NT2/D1 (cell line): ENCODE measurements at regions not wholly inside any gene's neighbourhood (a gene's known extent, or its start where the extent isn't known, plus 50 kb on each side); places are given as distances from the start of the nearest gene placed in this dataset.
"Not testable (repeated sequence)": the region's sequence is repeated elsewhere in the genome, so short reads cannot be mapped to it uniquely, and the experiment has no call there.

Experiments
- DNase-seq: peaks from one replicate; pipeline ENCODE4 v3.0.0-alpha.2; 2011; ENCODE audit warnings: low read depth, low spot score
- H3K27me3 ChIP-seq: 2 replicates; pipeline ENCODE4 v1.6.0; 2011; ENCODE audit warnings: mild to moderate bottlenecking; ENCODE audit not compliant: insufficient read length, insufficient read depth
- H3K36me3 ChIP-seq: 2 replicates; pipeline ENCODE4 v1.6.1; 2011; ENCODE audit warnings: mild to moderate bottlenecking, low read length, mixed read lengths; ENCODE audit not compliant: insufficient read depth, insufficient read length
- H3K4me1 ChIP-seq: 2 replicates; pipeline ENCODE4 v1.5.1; 2011; ENCODE audit not compliant: insufficient read depth, insufficient read length
- H3K4me3 ChIP-seq: 2 replicates; pipeline ENCODE4 v1.5.1; 2011; ENCODE audit warnings: low read depth; ENCODE audit not compliant: insufficient read length
- H3K9ac ChIP-seq: 2 replicates; pipeline ENCODE4 v1.6.0; 2011; ENCODE audit warnings: low read depth; ENCODE audit not compliant: insufficient read length
- H3K9me3 ChIP-seq: 2 replicates; pipeline ENCODE4 v1.5.1; 2011; ENCODE audit warnings: mild to moderate bottlenecking, low read length; ENCODE audit not compliant: insufficient read depth
- SUZ12 ChIP-seq: IDR thresholded peaks from 2 replicates; pipeline ENCODE4 v1.6.1; 2011; ENCODE audit not compliant: insufficient read length, insufficient read depth; ENCODE audit errors: extremely low read depth
- YY1 ChIP-seq: IDR thresholded peaks from 2 replicates; pipeline ENCODE4 v1.6.1; 2011; ENCODE audit not compliant: insufficient read length, insufficient read depth
- ZNF274 ChIP-seq: IDR thresholded peaks from 2 replicates; pipeline ENCODE4 v1.6.1; 2011; ENCODE audit warnings: mild to moderate bottlenecking, low read depth, low read length

GRCh38 chr9:26520141-26520540 is 372.5 kb downstream of the CAAP1 start:
- H3K4me1 ChIP-seq = no peaks in the 10 kb centered on the region
- H3K27me3 ChIP-seq = no peaks in the 10 kb centered on the region
- TF ChIP-seq YY1 (no peak), ZNF274 (no peak), SUZ12 (no peak)
- DNase-seq = no peak
- H3K9ac ChIP-seq = no peak overlapping the region
- H3K36me3 ChIP-seq = no peaks in the 10 kb centered on the region
- H3K9me3 ChIP-seq = no peaks in the 10 kb centered on the region
- no peak overlapping the region for H3K4me3 ChIP-seq

DNA sequence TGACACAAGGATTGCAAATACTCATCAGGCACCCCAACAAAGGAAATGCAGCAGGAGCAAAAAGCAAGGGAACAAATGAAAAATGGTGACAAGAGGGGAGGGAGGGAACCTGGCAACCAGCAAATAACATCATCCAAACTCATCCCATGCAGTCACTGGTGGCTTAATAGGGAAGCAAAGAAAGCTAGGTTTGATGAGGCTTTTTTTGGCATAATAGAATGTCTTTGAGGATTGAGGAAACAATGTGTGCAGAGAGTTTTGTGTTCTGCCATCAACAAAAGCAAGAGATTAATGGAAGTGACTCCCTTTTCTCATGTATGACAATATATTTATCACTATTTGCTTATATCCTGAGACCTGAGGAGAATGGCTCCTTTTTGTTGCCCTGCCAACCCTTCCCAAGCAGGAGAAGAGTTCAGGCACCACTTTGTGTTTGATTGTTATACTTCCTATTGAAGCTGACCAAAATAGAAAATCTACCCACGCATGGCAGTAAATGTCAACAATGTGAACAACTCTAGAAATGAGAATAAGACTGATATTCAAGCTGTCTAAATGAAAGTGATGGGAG is 375.7 kb downstream of the CAAP1 start:
- no peaks in the 10 kb centered on the region for H3K27me3 ChIP-seq
- TF ChIP-seq YY1 = no peak
- no peak for TF ChIP-seq SUZ12
- no peak for TF ChIP-seq ZNF274
- no peak for DNase-seq

GRCh38 chr9:26513730-26514129 is 378.9 kb downstream of the CAAP1 start:
- Histone ChIP-seq H3K36me3 (no peaks in the 10 kb centered on the region), H3K27me3 (no peaks in the 10 kb centered on the region)

More for the DNA sequence above, 375.7 kb downstream of the CAAP1 start:
- Histone ChIP-seq H3K9ac (no peak overlapping the region), H3K36me3 (no peaks in the 10 kb centered on the region), H3K4me3 (no peak overlapping the region), H3K9me3 (no peaks in the 10 kb centered on the region), H3K4me1 (no peaks in the 10 kb centered on the region)

DNA sequence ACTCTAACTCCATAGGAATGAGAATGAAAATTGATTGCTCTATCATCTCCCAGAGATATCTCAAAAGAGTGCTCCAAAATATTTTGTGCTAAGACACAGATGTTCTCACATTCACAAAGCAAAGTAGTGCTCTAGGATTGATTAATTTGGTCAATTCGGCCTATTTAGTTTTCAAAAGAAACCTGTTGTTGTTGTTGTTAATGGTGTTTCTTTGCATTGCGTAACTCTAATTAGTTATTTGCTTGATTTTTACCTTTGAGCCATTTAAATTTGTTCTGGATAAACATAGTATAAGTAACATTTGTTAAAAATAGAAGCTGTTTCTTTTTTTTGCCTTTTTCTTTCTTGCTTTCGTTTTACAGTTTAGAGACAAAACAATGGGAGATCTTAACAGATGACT is 382.5 kb downstream of the CAAP1 start:
- Histone ChIP-seq H3K4me1 (no peaks in the 10 kb centered on the region), H3K4me3 (no peak overlapping the region), H3K36me3 (no peaks in the 10 kb centered on the region), H3K27me3 (no peaks in the 10 kb centered on the region), H3K9ac (no peak overlapping the region), H3K9me3 (no peaks in the 10 kb centered on the region)
- no peak for DNase-seq
- TF ChIP-seq ZNF274 = no peak
- no peak for TF ChIP-seq SUZ12
- no peak for TF ChIP-seq YY1

More at GRCh38 chr9:26513730-26514129, 378.9 kb downstream of the CAAP1 start:
- TF ChIP-seq ZNF274 (no peak), YY1 (no peak), SUZ12 (no peak)
- Histone ChIP-seq H3K9me3 (no peaks in the 10 kb centered on the region), H3K4me3 (no peak overlapping the region), H3K4me1 (no peaks in the 10 kb centered on the region), H3K9ac (no peak overlapping the region)
- DNase-seq = no peak

- TF ChIP-seq SUZ12 (no peak), ZNF274 (no peak), YY1 (no peak)
- Histone ChIP-seq H3K27me3 (no peaks in the 10 kb centered on the region), H3K9ac (no peak overlapping the region), H3K36me3 (no peaks in the 10 kb centered on the region), H3K4me3 (no peak overlapping the region), H3K9me3 (no peaks in the 10 kb centered on the region), H3K4me1 (no peaks in the 10 kb centered on the region)
- no peak for DNase-seq
Measured at GRCh38 chr9:26508897-26509296, 383.7 kb downstream of the CAAP1 start.

- Histone ChIP-seq H3K36me3 (no peaks in the 10 kb centered on the region), H3K9ac (no peak overlapping the region), H3K27me3 (no peaks in the 10 kb centered on the region), H3K9me3 (no peaks in the 10 kb centered on the region), H3K4me1 (no peaks in the 10 kb centered on the region), H3K4me3 (no peak overlapping the region)
- no peak for DNase-seq
- TF ChIP-seq ZNF274 (no peak), SUZ12 (no peak), YY1 (no peak)
Measured at GRCh38 chr9:26504057-26504456, 388.5 kb downstream of the CAAP1 start.

DNA sequence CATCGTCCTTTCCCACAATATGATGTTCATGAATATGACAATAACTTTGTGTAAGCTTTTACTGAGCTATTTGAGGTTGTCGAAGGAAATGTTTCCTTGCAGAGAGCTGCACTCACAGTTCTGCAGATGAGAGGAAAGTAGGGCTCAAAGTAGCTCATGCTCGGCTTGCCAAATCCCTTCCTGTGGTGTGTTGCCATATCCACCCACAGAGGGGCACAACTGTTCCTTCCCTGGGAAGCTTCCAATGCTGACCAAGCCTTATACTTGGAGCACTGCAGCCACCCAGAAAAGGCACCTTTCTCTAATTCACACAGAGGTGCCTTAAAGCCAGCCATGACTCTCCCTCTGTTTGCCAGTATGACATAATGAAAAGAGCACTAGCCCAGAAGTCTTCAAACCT is 390.3 kb downstream of the CAAP1 start:
- Histone ChIP-seq H3K4me1 (no peaks in the 10 kb centered on the region), H3K4me3 (no peak overlapping the region), H3K9ac (no peak overlapping the region), H3K27me3 (no peaks in the 10 kb centered on the region), H3K36me3 (no peaks in the 10 kb centered on the region), H3K9me3 (no peaks in the 10 kb centered on the region)
- DNase-seq = peak; percentile 5
- TF ChIP-seq YY1 = no peak
- TF ChIP-seq SUZ12 = no peak
- no peak for TF ChIP-seq ZNF274

DNA sequence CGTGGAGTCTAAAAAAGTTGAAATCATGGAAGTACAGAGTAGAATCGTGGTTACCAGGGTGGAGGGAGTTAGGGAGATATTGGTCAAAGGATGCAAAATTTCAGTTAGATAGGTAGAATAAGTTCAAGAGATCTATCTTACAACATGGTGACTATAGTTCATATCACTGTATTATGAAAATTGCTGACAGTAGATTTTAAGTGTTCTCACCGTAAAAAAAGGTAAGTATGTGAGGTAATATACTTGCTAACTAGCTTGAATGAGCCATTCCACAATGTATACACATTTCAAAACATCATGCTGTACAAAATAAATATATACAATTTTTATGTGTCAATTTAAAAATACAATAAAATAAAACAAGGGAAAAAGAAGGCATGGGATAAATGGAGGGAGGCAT is 392.1 kb downstream of the CAAP1 start:
- Histone ChIP-seq H3K36me3 (no peaks in the 10 kb centered on the region), H3K9me3 (no peaks in the 10 kb centered on the region), H3K27me3 (no peaks in the 10 kb centered on the region), H3K4me1 (no peaks in the 10 kb centered on the region), H3K4me3 (no peak overlapping the region), H3K9ac (no peak overlapping the region)
- TF ChIP-seq YY1 (no peak), SUZ12 (no peak), ZNF274 (no peak)
- no peak for DNase-seq

DNA sequence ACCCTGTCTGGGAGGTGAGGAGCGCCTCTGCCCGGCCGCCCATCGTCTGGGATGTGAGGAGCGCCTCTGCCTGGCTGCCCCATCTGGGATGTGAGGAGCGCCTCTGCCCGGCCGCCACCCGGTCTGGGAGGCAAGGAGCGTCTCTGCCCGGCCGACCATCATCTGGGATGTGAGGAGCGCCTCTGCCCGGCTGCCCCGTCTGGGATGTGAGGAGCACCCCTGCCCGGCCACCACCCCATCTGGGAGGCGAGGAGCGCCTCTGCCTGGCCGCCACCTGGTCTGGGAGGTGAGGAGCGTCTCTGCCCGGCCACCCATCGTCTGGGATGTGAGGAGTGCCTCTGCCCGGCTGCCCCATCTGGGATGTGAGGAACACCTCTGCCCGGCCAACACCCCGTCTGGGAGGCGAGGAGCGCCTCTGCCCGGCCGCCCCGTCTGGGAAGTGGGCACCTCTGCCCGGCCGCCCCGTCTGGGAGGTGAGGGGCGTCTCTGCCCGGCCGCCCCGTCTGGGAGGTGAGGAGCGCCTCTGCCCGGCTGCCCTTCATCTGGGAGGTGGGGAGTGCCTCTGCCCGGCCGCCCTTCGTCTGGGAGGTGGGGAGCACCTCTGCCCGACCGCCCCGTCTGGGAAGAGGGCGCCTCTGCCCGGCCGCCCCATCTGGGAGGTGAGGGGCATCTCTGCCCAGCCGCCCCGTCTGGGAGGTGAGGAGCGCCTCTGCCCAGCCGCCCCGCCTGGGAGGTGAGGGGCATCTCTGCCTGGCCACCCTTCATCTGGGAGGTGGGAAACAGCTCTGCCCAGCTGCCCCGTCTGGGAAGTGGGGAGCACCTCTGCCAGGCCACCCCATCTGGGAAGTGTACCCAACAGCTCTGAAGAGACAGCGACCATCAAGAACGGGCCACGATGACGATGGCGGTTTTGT is 399.7 kb downstream of the CAAP1 start:
- DNase-seq, H3K27me3 ChIP-seq, H3K9ac ChIP-seq, H3K36me3 ChIP-seq, H3K4me1 ChIP-seq, H3K4me3 ChIP-seq: not testable (repeated sequence)
- H3K9me3 ChIP-seq = peaks cover 19% of the 10 kb centered on the region

DNA sequence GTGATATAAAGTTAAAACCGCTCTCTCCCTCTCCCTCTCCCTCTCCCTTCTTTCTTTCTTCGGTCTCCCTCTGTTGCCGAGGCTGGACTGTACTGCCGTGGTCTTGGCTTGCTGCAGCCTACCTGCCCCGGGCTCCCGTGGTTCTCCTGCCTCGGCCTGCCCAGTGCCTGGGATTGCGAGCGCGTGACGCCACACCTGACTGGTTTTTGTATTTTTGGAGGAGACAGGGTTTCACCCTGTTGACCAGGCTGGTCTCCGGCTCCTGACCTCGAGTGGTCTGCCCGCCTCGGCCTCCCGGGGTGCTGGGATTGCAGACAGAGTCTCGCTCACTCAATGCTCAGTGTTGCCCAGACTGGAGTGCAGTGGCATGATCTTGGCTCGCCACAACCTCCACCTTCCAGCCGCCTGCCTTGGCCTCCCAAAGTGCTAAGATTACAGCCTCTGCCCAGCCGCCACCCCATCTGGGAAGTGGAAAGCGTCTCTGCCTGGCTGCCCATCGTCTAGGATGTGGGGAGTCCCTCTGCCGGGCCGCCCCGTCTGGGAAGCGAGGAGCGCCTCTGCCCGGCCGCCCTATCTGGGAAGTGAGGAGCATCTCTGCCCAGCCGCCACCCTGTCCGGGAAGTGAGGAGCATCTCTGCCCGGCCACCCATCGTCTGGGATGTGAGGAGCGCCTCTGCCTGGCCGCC is 400.5 kb downstream of the CAAP1 start:
- H3K4me3 ChIP-seq, DNase-seq, H3K4me1 ChIP-seq: not testable (repeated sequence)

More for the DNA sequence above, 400.5 kb downstream of the CAAP1 start:
- not testable (repeated sequence) for H3K27me3 ChIP-seq, H3K9ac ChIP-seq, H3K36me3 ChIP-seq
- H3K9me3 ChIP-seq = peaks cover 19% of the 10 kb centered on the region
